Thymus (tissue), 11 donors: ENCODE measurements at regions not wholly inside any gene's neighbourhood (a gene's known extent, or its start where the extent isn't known, plus 50 kb on each side); places are given as distances from the start of the nearest gene placed in this dataset.

Experiments used
- DNase-seq, 9 donors: peaks; one replicate each; pipeline ENCODE4 v3.0.0-alpha.2; 2013; ENCODE audit warnings: low spot score in 9 of 9, low read depth in 6 of 9, missing footprints in 1 of 9
- H3K27ac ChIP-seq, 2 donors: one replicate each; pipeline ENCODE4 v1.5.1; 2013; ENCODE audit warnings: control low read depth in 1 of 2, low read depth in 1 of 2, low read length in 1 of 2, mild to moderate bottlenecking in 1 of 2, moderate library complexity in 1 of 2
- H3K27me3 ChIP-seq, 2 donors: one replicate each; pipeline ENCODE4 v1.5.1; 2013; ENCODE audit warnings: low read length in 1 of 2; ENCODE audit not compliant: control insufficient read depth in 2 of 2, insufficient read depth in 1 of 2
- H3K36me3 ChIP-seq, 2 donors: one replicate each; pipeline ENCODE4 v1.5.1; 2013; ENCODE audit warnings: low read length in 1 of 2, mild to moderate bottlenecking in 1 of 2, moderate library complexity in 1 of 2; ENCODE audit not compliant: control insufficient read depth in 2 of 2, insufficient read depth in 2 of 2
- H3K4me1 ChIP-seq, 2 donors: one replicate each; pipeline ENCODE4 v1.5.1; 2013; ENCODE audit warnings: low read length in 2 of 2; ENCODE audit not compliant: control insufficient read depth in 2 of 2, insufficient read depth in 2 of 2
- H3K4me3 ChIP-seq, 2 donors: one replicate each; pipeline ENCODE4 v1.5.1; 2013; ENCODE audit warnings: low read length in 2 of 2, control low read depth in 1 of 2, mild to moderate bottlenecking in 1 of 2
- H3K9me3 ChIP-seq, 2 donors: one replicate each; pipeline ENCODE4 v1.5.1; 2013; ENCODE audit warnings: low read length in 1 of 2, mild to moderate bottlenecking in 1 of 2; ENCODE audit not compliant: control insufficient read depth in 2 of 2, insufficient read depth in 1 of 2
- WGBS: extraction: QIAGEN DNeasy Blood & Tissue Kit; methylation state at CpG from one replicate; pipeline ENCODE4 v1.1.7; 2013; 5-methylcytosine and 5-hydroxymethylcytosine counted together
- donor health status: healthy.

DNA sequence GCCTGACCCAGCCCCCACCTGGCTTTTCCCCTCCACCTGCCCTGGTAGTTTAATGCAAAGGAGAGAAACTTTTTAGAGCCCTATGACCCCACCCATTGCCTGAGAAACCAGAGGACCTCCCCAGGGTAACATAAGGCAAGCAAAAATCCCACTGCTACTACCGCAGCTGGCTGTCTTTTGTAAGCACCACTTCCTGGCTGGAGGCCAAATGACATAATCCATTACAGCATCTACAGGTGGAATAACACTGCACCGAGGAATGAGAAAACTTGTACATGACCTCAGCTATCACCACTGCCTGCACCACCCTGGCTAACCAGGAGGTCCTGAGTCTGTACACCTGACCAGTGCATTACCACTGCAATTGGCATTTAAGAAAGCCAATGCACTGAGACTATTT lies 149.6 kb upstream of the GALNT5 start:
- Histone ChIP-seq H3K27ac (no peak overlapping the region), H3K27me3 (no peaks in the 10 kb centered on the region), H3K4me3 (no peak overlapping the region), H3K36me3 (no peaks in the 10 kb centered on the region), H3K9me3 (no peaks in the 10 kb centered on the region), H3K4me1 (no peaks in the 10 kb centered on the region)
- WGBS = 76% methylated on average over 2 of the region's 2 CpGs
- DNase-seq = no peak

DNA sequence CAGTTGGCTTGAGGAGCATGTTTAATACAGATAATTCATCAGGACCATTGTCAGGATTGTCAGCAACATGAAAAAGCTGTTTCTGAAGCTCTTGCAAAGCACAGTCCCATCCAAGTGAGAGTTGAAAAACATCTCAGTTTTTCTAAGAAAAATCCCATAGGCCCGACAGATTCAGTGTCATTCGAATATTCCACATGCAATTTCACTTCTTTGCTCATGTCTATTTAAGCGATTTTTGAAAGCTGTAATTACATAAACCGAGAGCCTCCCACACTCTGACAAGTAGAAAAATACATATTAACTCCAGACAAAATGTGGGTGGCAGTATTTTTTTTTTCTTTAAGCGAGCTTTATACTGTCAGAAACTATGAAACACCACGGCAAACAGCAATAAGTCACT lies 134.7 kb upstream of the GALNT5 start:
- H3K27ac ChIP-seq = no peak overlapping the region
- no peak overlapping the region for H3K4me3 ChIP-seq
- no peaks in the 10 kb centered on the region for H3K27me3 ChIP-seq
- H3K9me3 ChIP-seq = no peaks in the 10 kb centered on the region
- 89% methylated on average over 6 of the region's 6 CpGs for WGBS
- H3K4me1 ChIP-seq = no peaks in the 10 kb centered on the region
- no peak for DNase-seq
- no peaks in the 10 kb centered on the region for H3K36me3 ChIP-seq

DNA sequence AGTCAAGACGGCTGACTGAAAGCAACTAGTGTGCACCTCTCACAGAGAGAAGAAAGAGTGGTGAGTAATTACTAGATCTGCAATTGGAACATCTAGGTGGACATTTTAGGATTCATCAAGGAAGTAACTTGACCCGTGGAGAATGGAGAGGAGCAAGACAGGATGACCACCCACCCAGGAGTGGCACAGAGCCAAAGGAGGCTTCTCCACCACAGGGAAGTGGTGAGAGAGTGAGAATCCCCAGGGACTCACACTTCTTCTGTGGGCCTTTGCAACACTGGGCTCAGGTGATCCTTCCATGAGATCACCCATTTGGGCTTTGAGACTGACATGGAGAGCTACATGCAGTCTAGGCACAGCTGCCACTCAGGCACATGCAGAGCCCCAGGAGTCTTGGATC lies 132.8 kb upstream of the GALNT5 start:
- no peak for DNase-seq
- H3K9me3 ChIP-seq = no peaks in the 10 kb centered on the region
- no peaks in the 10 kb centered on the region for H3K36me3 ChIP-seq
- no peaks in the 10 kb centered on the region for H3K27me3 ChIP-seq
- no peak overlapping the region for H3K4me3 ChIP-seq
- H3K4me1 ChIP-seq = no peaks in the 10 kb centered on the region
- H3K27ac ChIP-seq = no peak overlapping the region
- WGBS = 39% methylated on average over 2 of the region's 2 CpGs

DNA sequence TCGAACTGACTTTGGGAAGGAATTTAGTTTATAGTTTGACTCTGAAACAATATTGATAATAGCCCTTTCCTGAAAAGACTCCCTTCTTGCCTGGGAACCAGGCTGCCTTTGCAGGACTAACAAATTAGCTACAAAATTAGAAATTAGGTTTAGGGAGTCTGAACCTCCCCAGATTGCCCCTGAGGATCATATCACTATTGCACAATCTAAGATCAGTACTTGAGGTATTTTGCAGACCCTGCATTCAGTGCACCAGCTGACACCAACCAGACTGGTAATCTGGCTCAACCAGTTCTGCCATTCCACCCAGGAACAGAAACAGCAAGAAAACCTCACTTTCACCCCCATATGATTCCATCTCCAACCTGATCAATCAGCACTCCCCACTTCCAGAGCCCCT lies 131.8 kb upstream of the GALNT5 start:
- no peak for DNase-seq
- Histone ChIP-seq H3K27ac (no peak overlapping the region), H3K27me3 (no peaks in the 10 kb centered on the region), H3K4me3 (no peak overlapping the region), H3K36me3 (no peaks in the 10 kb centered on the region), H3K9me3 (no peaks in the 10 kb centered on the region), H3K4me1 (no peaks in the 10 kb centered on the region)
- 88% methylated on average over 1 of the region's 1 CpG for WGBS

DNA sequence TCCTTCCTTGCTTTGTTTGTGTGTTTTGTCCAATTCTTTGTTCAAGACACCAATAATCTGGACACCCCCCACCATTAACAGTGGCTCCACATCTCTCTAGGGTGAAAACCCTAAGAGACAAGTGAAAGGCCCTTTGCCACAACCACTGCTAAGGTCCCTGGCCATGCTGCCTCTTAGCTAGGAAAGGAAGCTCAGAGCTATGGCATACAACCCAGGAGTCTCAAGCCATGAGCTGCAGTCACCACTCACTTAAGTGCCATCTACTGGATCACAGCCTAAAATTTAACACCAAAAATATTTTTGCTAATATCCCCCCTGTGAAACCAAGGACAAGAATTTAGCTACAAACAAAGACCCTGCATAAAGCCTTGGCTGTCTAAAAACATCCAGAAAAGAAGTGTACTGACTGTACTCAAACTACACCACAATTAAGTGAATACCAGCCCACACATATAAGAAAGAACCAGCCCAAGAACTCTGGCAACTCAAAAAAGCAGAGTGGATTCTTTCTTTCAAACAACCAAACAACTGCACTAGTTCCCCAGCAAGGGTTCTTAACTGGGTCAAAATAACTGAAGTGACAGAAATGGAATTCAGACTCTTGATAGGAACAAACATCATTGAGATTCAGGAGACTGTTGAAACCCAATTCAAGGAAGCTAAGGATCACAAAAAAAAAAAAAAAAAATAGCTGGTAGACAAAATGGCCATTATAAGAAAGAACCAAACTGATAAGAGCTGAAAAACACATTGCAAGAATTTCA lies 130.1 kb upstream of the GALNT5 start:
- H3K4me3 ChIP-seq = no peak overlapping the region
- H3K36me3 ChIP-seq = no peaks in the 10 kb centered on the region
- H3K27ac ChIP-seq = no peak overlapping the region
- no peaks in the 10 kb centered on the region for H3K27me3 ChIP-seq
- no peaks in the 10 kb centered on the region for H3K4me1 ChIP-seq
- H3K9me3 ChIP-seq = no peaks in the 10 kb centered on the region
- no peak for DNase-seq

DNA sequence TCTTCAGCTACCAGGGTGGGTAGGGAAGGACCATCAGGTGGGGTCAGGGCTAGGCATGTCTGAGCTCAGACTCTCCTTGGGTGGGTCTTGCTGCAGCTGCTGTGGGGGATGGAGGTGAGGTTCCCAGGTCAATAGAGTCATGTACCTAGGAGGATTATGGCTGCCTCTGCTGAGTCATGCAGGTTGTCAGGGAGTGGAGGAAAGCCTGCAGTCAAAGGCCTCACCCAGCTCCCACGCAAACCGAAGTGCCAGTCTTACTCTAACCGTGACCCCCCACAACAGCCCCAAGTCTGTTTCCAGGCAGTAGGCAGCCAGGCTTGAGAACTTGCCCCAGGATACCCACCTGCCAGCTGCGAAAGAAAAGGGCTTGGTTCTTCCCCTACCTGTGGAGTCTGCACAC lies 113.6 kb upstream of the GALNT5 start:
- 95% methylated on average over 4 of the region's 4 CpGs for WGBS
- DNase-seq = no peak
- H3K4me3 ChIP-seq = no peak overlapping the region
- H3K27ac ChIP-seq = no peak overlapping the region
- H3K36me3 ChIP-seq = no peaks in the 10 kb centered on the region
- no peaks in the 10 kb centered on the region for H3K4me1 ChIP-seq
- no peaks in the 10 kb centered on the region for H3K9me3 ChIP-seq
- no peaks in the 10 kb centered on the region for H3K27me3 ChIP-seq

DNA sequence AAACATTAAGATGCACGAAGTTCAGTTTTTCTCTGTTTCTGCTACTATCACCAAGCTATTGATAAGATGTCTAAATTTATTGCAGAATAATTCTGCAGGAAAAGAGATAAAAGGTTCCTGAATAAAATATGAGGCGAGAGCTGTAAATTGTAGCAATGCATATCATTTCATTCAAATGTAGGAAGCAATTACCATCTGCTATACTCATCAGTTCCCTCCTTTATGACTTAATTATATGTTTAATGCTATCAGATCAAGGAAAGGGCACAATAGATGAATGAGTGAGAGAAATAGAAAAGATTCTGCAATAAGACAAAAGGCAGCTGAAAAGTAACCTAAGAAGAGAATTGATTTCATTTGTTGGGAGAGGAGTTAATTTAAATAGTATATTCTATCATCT lies 108.2 kb upstream of the GALNT5 start:
- DNase-seq = no peak
- Histone ChIP-seq H3K4me3 (no peak overlapping the region), H3K27ac (no peak overlapping the region), H3K9me3 (no peaks in the 10 kb centered on the region), H3K27me3 (no peaks in the 10 kb centered on the region), H3K4me1 (no peaks in the 10 kb centered on the region), H3K36me3 (no peaks in the 10 kb centered on the region)
- WGBS = 48% methylated on average over 2 of the region's 2 CpGs

DNA sequence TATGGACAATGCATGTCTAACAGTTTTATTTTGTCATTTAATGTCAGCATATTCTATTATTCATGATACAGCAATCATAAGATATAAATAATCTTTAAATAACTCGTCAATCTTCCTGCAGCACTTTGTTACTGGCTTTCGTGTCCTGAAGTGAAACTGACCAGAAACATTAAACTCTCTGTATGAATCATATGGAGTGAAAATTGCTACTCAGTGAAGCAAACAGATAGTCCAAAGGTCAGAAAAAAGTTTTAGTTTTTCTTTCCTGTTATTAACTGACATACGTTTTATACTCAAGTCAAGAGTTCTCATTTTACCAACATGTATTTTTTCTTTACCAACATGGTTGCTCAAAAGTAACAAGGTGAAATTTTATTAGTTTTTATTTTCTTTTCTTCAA lies 106.8 kb upstream of the GALNT5 start:
- Histone ChIP-seq H3K4me1 (no peaks in the 10 kb centered on the region), H3K9me3 (no peaks in the 10 kb centered on the region), H3K27ac (no peak overlapping the region), H3K36me3 (no peaks in the 10 kb centered on the region), H3K4me3 (no peak overlapping the region), H3K27me3 (no peaks in the 10 kb centered on the region)
- no peak for DNase-seq
- 88% methylated on average over 3 of the region's 3 CpGs for WGBS

DNA sequence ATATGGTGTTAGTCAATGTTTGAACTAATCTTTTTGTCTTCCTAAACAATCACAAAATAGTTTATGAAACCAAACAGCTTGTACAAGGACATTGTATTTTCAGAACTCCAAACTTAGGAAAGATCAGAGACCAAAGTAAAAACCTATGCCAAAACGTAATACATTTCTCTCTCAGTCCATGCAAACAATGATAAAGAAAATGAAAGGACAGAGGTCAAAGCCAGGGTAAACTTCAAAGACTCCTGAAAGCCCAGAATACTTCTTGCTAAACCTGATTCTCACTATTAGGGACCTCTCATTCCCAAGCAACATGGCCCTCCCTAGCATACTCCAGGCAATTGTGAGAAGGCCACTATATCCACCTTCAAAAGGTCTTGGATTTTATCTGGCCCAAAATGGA lies 105.1 kb upstream of the GALNT5 start:
- H3K4me1 ChIP-seq = no peaks in the 10 kb centered on the region
- no peak for DNase-seq
- no peaks in the 10 kb centered on the region for H3K9me3 ChIP-seq
- no peaks in the 10 kb centered on the region for H3K27me3 ChIP-seq
- H3K36me3 ChIP-seq = no peaks in the 10 kb centered on the region
- H3K4me3 ChIP-seq = no peak overlapping the region
- 74% methylated on average over 1 of the region's 1 CpG for WGBS
- H3K27ac ChIP-seq = no peak overlapping the region

DNA sequence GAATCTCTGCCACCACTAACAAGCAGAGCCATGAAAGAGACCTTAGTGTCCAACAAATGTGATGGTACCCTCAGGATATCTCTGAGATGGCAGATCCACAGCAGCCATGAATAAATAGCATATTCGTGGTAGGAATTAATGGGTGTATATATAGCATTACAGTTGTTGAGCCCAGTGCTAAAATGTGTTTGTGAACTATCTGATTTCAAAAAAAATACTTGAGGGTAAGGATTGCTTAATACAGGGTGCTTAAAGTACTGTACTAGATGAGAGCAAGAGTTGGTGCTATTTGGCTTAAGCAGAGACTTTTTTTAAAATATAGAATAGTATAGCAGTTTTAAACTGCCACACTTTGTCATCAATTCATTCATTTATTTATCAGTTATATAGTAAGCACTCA lies 101.5 kb upstream of the GALNT5 start:
- Histone ChIP-seq H3K4me1 (no peaks in the 10 kb centered on the region), H3K4me3 (no peak overlapping the region), H3K27ac (no peak overlapping the region), H3K36me3 (no peaks in the 10 kb centered on the region), H3K27me3 (no peaks in the 10 kb centered on the region), H3K9me3 (no peaks in the 10 kb centered on the region)
- DNase-seq = no peak
- WGBS = 89% methylated on average over 1 of the region's 1 CpG
